SK-N-MC (cell line): ENCODE measurements at regions not wholly inside any gene's neighbourhood (a gene's known extent, or its start where the extent isn't known, plus 50 kb on each side); places are given as distances from the start of the nearest gene placed in this dataset.

ENCODE experiments used
- EZH2 ChIP-seq: fragments of 200-600 bp; sonication (generic); IDR thresholded peaks from one replicate; pipeline ENCODE4 v1.6.1; 2017; ENCODE audit warnings: antibody characterized with exemption
- FOXP2 ChIP-seq: optimal IDR thresholded peaks from 2 replicates; pipeline ENCODE3; 2011; ENCODE audit warnings: mild to moderate bottlenecking, moderate library complexity; ENCODE audit not compliant: insufficient read depth; ENCODE audit errors: extremely low read length, control extremely low read depth
- POLR2AphosphoS5 ChIP-seq: IDR thresholded peaks from 2 replicates; pipeline ENCODE4 v1.6.1; 2012; ENCODE audit warnings: mild to moderate bottlenecking, low read depth, low read length, borderline replicate concordance

GRCh38 chr10:129203819-129204218, 263.2 kb upstream of the MGMT start:
- TF ChIP-seq POLR2AphosphoS5 (no peak), EZH2 (no peak), FOXP2 (no peak)
